ENCODE measurements at regions not wholly inside any gene's neighbourhood (a gene's known extent, or its start where the extent isn't known, plus 50 kb on each side); places are given as distances from the start of the nearest gene placed in this dataset.

DNA sequence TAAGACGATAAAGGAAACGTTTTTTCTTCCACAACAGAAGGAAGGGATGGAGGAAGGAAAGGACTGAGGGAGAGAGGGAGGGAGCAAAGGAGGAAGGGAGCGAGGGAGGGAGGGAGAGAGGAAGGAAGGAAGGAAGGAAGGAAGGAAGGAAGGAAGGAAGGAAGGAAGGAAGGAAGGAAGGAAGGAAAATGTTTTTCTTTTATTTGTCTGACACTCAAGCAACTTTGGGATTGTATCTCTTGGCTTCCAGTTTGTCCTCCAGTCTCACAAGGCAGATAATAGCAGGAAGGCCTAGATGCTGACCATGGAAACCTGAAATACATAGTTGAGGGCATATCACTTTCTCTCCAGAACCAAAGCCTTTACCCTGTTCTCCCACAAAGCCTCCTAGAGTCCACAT lies 226.7 kb downstream of the ZNF674 start:
- no peak for TF ChIP-seq POLR2A (IDR thresholded peaks at IDR 0.05)
- TF ChIP-seq, protein P1, sequence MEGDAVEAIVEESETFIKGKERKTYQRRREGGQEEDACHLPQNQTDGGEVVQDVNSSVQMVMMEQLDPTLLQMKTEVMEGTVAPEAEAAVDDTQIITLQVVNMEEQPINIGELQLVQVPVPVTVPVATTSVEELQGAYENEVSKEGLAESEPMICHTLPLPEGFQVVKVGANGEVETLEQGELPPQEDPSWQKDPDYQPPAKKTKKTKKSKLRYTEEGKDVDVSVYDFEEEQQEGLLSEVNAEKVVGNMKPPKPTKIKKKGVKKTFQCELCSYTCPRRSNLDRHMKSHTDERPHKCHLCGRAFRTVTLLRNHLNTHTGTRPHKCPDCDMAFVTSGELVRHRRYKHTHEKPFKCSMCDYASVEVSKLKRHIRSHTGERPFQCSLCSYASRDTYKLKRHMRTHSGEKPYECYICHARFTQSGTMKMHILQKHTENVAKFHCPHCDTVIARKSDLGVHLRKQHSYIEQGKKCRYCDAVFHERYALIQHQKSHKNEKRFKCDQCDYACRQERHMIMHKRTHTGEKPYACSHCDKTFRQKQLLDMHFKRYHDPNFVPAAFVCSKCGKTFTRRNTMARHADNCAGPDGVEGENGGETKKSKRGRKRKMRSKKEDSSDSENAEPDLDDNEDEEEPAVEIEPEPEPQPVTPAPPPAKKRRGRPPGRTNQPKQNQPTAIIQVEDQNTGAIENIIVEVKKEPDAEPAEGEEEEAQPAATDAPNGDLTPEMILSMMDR (IDR thresholded peaks at IDR 0.05), result no peak

Measured in thyroid gland (tissue), 4 donors.